ENCODE measurements at regions not wholly inside any gene's neighbourhood (a gene's known extent, or its start where the extent isn't known, plus 50 kb on each side); places are given as distances from the start of the nearest gene placed in this dataset.

DNA sequence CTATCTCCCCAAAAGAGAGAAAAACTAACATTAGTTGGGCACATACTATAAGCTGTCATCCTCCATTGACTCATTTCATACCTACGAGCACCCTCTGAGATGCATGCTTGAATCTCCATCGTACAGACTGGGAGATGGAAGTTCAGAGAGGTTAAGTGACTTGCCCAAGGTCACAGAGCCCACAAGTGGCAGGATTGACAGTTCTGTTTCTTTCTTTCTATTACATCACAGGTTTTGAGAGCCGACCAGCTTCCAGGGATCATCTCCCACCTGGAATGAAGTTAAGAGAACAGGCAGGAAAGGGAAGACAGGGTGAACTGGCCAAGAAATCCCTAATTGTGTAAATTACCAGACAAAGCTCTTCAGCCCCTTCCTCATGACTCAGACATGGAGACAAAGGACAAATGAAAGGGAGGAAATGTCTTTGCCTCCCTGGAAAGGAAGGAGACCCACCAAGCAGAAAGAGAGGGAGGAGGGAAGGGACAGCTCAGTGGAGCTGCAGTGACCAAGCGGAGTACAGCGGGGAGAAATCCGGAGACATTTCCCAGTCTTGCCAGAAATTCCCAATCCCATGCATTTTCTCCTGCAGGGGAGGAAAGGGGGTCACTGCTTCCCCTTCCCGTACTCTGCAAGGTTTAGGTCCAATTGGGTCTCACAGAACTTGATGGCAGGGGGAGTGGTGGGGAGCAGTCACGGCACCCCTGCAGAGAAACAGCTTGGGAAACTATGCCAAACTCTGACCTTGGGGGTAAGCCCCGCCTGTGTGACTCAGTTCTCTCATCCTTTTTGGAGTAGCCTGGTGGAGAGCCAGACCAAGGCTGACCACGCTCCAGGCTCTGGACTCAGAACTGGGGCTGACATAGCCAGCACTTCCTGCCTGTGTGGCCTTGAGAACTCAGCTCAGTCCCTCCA lies 154.3 kb downstream of the ANKRD60 start:
- no peak for DNase-seq
- in situ Hi-C loops (cut with MboI; ENCODE audit: low pct_unique_long_range_greater_than_20kb, low sequenced_read_pairs) = no loop called here

DNA sequence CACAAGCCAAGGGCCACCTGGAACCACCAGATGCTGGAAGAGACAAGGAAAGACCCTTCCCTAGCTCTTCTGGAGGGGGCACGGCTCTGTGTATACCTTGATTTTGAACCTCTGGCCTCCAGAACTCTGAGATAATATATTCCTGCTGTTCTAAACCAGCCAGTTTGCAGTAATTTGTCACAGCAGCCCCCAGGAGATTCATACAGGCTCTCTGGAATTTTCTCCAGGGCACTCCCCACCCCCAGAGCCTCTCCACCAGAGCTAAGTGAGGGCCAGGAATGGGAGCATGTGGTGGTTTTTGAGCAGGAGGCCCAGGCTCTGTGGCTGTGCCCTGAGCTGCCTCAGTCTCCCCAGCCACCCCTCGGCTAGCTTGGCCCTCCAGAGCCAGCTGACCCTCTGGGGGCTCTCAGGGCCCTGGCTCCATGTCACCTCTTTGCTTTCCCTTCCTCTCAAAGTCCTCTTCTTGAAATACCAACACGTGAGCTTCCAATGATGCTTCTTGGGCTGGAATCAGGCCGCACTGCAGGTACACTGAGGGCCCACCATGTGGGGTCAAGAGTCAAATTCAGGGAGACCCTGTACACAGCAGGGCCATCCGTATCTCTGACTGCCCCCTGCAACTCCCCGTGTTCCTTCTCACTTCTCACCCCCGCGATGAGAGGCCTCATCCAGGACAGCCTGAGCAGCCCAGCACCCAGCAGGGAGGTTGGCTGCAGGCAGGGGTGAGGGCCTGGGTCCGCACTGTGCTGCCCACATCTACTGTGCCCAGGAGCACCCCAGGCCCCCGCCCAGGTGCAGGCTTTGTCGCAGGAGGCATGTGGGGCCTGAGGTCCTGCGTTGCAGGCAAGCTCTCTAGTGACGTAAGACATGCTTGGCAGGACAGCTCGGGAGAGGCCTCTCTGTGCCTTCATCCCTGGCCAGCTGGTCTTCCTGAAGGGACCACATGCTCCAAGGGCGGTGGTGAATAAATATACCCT lies 155.5 kb downstream of the ANKRD60 start:
- DNase-seq = no peak
- in situ Hi-C loops (cut with MboI; ENCODE audit: low pct_unique_long_range_greater_than_20kb, low sequenced_read_pairs) = no loop called here

DNA sequence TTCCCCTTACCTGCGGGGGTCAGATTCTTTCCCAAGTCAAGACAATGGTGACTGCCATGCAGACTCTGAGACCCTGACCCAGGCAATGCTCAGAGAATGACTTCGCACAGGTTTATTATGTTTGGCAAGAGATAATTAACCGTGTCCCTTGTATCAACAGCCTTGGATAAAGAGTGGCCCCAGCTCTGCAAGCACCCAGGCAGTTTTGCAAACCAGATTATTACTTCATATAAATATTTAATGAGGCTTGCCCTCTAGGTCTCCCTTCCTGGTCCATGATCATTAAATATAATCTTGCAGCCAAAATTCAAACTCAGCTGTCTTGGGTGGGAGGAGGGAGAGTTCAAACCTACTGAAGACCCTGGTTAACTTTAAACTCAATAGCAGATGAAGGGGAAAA lies 156.5 kb downstream of the ANKRD60 start:
- no peak for DNase-seq
- in situ Hi-C loops (cut with MboI; ENCODE audit: low pct_unique_long_range_greater_than_20kb, low sequenced_read_pairs) = no loop called here

DNA sequence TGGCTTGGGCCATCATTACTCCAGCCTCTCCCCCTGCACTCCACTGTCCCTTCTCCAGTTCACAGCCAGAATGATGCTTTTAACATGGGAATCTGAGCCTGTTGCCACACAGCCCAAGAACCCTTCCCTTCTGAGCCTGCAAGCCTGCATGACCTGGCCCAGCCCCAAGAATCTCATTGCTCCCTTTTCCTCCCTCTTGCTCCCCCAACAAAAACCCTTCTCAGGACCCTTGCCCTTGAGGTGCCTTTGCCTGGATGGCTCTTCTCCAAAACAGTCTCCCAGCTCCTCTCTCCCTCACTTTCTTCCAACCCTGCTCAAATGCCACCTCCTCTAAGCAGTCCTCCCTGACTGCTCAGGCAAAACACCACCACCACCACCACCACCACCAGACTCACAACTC lies 157.2 kb downstream of the ANKRD60 start:
- in situ Hi-C loops (cut with MboI; ENCODE audit: low pct_unique_long_range_greater_than_20kb, low sequenced_read_pairs) = no loop called here
- DNase-seq = no peak

DNA sequence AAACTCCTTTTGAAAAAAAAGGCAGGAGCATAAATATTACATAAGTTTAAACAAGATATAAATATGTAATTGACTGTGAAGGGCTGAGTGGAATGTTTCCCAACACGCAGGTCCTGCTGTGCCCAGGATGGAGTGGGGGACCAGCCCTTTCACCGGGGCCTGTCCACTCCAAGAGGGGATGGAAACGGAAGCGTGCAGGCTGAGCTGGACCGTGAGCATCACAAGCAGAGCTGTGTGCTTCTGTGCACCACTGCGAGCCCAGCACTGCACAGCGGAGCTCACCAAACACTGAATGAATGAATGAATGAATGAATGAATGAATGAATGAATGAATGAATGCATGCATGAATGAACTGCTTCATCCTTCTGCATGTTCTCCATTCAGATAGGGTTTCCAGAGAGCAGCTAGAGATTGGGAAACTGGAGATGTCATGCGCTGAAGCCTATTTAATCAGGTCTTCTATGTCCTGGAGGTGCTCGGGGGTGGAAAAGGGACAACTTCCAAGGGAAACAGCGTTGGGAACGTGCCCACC lies 157.7 kb downstream of the ANKRD60 start:
- in situ Hi-C loops (cut with MboI; ENCODE audit: low pct_unique_long_range_greater_than_20kb, low sequenced_read_pairs) = no loop called here
- no peak for DNase-seq

DNA sequence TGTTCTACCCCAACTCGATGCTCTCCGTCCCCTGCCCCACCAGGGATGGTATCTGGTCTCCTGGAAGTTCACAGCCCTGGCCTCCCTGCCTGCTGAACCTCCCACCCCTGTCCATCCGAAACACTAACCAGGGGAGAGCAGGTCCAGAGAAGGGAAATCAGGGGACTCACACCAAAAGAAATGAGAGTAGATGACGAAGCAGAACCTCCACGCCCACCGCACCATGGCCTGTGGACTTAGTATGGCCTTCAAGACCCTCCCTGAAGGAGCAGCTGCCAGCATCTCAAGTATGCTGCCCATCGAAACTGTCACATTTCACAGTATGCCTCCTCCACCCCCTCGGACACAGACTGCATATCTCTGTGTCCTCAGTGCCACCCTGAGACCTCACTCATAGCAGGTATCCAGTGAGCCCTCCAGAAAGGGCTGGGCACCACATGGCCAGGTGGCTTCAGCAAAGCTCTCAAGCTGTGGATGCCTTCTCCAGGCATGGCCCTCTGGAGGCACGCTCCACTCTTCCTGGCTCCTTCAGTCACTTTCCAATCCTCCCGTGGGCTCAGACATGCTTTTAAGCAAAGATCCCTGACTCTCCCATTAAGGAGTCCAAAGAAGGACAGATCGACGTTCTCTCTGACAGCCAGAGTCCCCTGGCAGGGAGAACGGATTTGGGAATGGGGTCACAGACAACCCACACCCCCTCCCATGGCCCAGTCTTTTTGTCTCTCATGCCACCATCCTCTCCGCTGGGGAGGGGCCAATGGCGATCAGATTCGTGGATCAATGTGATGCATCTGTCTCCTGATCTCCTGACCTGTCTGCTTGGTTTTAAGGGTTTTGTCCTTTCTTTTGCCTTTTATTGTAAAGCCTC lies 158.4 kb downstream of the ANKRD60 start:
- in situ Hi-C loops (cut with MboI; ENCODE audit: low pct_unique_long_range_greater_than_20kb, low sequenced_read_pairs) = no loop called here
- no peak for DNase-seq

DNA sequence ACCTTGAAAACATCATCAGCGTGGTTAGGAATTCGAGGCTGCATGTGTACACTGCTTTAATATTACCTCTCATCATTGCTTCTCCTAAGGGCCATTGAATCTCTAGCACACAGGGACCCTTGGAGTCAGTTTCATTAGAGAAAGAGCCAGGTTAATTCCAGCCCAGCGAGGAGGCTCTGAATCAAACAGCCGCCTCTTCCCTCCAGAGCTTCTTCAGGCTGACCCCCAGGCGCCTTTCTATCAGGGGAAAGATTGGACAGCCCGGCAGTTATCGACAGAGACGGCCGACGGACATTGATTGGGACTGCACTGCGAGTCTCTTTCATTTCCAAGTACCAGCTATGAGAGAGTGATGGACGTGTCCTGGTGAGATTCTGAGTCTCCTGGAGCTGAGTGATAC lies 159.2 kb downstream of the ANKRD60 start:
- DNase-seq = no peak
- in situ Hi-C loops (cut with MboI; ENCODE audit: low pct_unique_long_range_greater_than_20kb, low sequenced_read_pairs) = no loop called here

DNA sequence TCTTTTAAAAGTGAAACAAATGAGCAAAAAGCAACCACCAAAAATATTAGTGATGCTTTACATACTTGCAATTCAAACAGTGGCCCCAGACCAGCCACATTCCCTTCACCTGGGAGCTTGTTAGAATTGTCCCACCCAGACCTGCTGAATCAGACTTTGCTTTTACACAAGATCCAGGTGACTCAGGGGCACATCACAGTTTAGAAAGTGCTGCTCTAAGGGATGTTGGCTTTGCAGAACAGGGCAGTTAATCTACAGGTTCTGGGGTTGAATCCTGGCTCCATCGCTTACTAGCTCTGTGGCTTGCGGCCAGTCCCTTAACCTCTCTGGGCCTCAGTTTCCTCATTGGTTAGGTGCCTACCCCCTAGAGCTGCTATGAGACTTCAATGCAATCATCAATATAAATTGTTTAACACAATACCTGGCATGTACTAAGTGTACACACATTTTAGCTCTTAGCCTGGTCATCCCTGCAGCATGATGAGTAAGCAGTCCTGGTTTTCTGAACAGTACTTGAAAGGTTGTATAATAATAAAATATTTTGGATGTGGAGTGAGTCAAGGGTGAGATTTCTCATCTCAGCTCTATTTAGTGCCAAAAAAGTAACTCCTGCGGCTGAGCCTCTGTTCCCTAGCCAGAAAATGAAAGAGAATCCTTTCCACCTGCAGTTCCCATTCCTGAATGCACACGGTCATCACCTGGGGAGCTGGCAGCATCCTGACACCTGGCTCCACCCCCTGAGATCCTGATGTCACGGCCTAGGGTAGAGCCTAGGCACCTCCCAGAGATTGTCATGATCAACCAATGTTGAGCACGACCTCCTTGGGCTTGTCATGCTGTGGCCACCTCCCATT lies 162.7 kb downstream of the ANKRD60 start:
- in situ Hi-C loops (cut with MboI; ENCODE audit: low pct_unique_long_range_greater_than_20kb, low sequenced_read_pairs) = no loop called here
- DNase-seq = no peak

DNA sequence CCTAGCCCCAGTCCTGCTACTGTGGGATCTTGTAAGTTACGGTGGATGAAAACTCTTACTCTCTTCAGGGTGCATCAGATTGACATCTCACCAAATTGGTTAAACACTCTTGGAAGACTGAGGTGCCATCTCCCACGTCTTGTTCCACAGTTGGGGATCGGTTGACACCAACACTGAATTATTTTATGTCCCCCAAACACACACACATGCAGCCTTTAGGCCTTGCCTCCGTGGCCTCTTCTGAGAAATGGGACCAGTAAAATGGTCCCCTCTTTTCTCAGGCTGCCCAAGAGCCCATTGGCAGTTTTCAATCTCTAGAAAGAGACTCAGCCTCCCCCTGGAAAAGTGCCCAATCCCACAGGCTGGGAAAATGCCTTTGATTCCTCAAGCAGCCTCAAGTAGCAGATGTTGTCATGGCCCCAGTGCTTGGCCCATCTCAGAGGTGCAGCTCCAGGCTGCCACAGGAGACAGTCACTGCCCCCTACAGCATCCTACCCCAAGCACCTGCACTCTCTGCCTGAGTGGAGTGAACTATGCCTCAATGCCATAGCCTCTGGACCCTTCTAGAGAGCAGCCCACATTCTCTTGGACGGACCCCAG lies 163.9 kb downstream of the ANKRD60 start:
- in situ Hi-C loops (cut with MboI; ENCODE audit: low pct_unique_long_range_greater_than_20kb, low sequenced_read_pairs) = no loop called here

DNA sequence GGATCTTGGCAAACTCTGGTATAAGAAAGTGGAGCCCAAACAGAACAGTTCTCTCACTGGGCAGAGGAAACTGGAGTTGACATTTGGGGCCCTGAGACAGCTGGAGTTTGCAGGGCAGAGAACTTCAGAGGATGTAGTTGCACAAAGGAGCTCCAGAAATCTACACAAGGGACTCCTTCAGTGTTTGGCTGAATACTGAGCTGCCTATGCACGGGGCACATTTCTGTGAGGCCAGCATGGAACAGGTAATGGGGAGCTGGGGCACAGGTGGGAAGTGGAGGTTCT lies 169.3 kb downstream of the ANKRD60 start:
- no peak for DNase-seq
- in situ Hi-C loops (cut with MboI; ENCODE audit: low pct_unique_long_range_greater_than_20kb, low sequenced_read_pairs) = no loop called here

More for the DNA sequence above, 163.9 kb downstream of the ANKRD60 start:
- no peak for DNase-seq

DNA sequence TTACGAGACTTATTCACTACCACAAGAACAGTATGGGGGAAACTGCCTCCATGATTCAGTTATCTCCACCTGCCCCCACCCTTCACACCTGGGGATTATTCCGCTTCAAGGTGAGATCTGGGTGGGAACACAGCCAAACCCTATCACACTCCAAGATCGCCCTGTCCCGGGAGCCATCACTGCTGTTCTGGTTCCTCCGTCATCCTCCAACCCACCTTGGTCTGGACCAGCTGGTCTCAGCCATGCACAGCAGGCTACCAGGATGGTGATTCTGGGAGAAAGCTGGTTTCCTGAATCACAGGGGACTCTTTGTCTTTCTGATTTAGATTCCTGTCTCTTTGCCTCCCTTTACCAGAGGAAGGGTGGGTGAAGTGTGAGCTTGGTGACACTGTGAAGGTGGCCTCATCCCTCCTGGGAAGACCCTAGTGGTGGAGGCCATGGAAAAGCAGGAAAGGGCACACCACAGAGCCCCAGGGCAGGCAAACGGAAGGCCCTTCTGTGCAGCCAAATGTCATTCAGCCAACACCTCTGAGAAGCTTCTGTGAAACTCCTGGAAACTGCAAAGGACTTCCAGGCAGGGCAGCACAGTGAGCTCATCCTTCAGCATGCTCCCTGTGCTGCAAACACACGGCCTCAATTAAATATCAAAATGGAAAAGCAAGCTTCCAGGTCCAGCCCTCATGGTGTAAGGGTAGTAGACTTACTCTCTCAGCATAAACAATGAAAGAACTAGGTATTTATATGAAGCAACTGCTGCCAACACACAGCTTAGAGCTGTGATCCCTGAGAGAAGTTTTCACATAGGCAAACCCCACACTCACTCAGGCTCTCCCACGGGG lies 169.8 kb downstream of the ANKRD60 start:
- in situ Hi-C loops (cut with MboI; ENCODE audit: low pct_unique_long_range_greater_than_20kb, low sequenced_read_pairs) = no loop called here
- DNase-seq = no peak

DNA sequence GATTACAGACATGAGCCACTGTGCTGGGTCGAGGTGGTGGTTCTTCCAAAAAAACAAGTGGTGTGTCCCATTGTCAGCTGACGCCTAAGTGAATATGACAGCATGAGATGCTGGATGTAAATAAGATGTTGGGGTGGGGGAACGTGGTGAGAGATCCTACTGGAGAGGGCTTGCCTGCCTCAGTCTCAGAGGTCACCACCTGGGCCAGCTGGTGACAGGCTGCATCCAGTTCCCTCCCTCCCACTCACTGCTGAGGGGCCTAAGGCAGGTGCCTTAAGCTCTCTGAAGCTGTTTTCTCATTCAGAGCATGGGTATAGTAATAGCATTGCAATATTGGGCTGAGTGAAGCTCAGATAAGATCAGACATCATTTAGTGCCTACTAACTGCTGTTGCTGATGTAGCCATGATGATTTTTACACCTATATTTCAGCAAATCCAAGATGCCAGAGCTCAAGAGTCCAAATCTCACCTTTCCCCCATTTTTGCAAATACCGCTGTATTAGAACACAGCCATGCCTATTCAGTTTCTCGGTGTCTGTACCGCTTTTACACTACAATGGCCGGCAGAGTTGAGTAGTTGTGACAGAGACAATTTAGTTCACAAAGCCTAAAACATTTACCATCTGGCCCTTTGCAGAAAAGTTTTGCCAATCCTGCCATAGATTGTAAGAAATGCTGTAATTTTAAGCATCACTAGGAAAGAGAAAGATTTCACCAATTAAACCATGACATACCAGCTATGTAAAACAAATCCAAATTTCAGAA lies 171.3 kb downstream of the ANKRD60 start:
- in situ Hi-C loops (cut with MboI; ENCODE audit: low pct_unique_long_range_greater_than_20kb, low sequenced_read_pairs) = no loop called here
- no peak for DNase-seq

DNA sequence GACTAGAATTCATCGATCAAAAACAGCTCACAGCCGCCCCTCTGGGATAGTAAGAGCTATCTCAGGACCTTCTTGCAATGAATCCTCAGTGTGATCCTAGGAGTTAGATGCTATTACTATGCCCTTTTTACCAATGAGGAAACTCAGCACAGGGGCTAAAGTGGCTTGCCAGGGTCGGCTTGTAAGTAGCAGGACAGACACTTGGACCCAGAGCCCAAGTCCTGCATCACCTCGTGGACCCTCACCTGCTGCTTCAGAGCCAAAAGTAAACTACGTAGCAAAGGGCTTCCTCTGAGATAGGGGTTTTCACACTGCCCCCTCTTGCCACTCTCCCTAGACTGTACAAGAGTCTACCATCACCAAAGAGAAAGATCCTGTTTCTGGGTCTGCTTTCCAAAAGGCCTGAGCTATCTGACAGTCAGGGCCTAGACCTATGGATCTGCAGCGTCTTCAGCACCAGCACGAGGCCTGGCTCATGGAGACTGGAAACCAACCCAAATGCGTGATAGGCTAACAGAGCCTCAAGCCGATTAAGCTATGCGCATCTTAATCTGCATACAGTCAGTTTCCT lies 172.3 kb downstream of the ANKRD60 start:
- in situ Hi-C loops (cut with MboI; ENCODE audit: low pct_unique_long_range_greater_than_20kb, low sequenced_read_pairs) = no loop called here

DNA sequence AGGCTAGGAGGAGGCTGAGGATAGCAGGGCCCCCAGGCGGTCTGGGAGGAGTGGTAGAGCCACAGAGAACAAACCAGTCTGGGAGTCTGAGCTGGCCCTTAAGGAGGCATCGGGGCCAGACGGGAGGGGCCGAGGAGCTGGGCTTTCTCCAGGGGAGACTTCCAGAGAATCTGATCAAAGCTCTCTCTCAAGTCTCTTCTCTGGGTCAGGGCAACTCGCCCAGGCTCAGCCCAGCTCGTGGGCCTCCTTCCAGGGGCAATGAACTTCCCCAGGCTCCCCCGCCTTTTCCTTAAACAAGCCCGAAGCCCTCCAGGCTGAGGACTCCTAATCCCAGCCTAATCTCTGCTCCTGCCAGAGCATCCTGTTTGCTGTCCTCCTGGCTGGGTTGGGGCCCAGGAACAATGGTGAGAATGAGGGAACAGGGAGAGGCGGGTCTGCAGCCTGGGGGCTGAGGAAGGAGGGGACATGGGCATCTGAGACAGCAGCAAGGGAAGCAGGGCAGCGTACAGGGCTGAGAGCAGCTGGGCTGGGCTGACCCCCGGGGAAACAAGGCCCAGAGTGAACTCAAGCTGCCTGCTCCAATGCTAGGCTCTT lies 173.6 kb downstream of the ANKRD60 start:
- in situ Hi-C loops (cut with MboI; ENCODE audit: low pct_unique_long_range_greater_than_20kb, low sequenced_read_pairs) = no loop called here
- no peak for DNase-seq

More for the DNA sequence above, 172.3 kb downstream of the ANKRD60 start:
- no peak for DNase-seq

DNA sequence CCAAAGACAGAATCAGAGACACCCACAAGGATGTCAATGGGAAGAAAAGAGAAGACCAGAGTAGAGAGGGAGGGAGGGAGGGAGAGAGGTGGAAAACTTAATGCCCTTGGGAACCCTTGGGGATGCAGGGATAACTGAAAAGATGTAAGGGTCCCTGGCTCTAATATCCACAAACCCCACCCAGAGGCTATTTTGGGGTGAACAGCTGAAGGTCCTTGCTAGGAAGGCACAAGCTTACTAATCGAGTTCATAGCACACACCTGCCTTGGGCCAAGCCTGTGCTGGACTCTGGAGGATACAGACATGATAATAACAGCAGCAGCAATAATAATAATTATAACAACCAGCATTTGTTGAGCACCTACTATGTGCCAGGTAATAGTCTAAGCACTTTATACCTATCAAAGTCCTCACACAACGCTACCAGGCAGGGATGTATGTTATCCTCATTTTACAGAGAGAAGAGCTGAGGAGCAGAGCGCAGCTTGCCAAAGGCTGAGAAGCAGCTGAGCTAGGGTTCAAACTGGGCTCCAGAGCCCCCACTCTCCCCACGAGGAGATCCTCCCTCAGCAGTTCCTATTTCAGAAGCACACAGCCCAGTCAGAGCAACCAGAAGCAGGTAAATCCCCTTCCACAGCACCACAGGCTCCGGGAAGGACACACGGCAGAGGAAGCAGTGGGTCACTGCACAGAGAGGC lies 174.2 kb downstream of the ANKRD60 start:
- in situ Hi-C loops (cut with MboI; ENCODE audit: low pct_unique_long_range_greater_than_20kb, low sequenced_read_pairs) = no loop called here
- DNase-seq = no peak
